GM12872 (cell line): ENCODE measurements at regions not wholly inside any gene's neighbourhood (a gene's known extent, or its start where the extent isn't known, plus 50 kb on each side); places are given as distances from the start of the nearest gene placed in this dataset.

Source experiments
- CTCF ChIP-seq: IDR thresholded peaks from 3 replicates; pipeline ENCODE4 v1.5.1; 2011; ENCODE audit warnings: low read depth, mild to moderate bottlenecking, low read length, moderate library complexity; ENCODE audit not compliant: insufficient read depth

GRCh38 chr22:49645257-49645656, 182.4 kb downstream of the BRD1 start:
- TF ChIP-seq CTCF: no peak

- no peak for TF ChIP-seq CTCF
Measured at GRCh38 chr22:49643998-49644397, 183.7 kb downstream of the BRD1 start.

DNA sequence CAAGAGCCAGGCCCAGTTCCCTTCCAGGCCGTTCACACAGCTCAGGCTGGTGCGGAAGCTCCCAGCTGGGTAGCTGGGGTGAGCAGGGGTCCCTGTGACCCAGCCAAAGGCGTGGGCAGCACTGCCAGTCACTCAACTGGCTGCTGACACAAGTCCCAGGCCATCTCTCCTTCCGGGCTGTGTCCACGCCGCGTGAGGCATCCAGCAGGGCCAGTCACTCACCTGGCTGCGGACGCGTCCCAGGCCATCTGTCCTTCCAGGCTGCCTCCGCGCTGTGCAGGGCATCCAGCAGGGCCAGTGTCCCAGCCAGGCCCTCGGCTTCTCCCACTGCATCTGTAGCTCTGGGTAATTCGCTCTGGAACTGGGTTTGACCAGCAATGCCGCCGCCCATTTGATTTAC, 184.2 kb downstream of the BRD1 start:
- no peak for TF ChIP-seq CTCF

DNA sequence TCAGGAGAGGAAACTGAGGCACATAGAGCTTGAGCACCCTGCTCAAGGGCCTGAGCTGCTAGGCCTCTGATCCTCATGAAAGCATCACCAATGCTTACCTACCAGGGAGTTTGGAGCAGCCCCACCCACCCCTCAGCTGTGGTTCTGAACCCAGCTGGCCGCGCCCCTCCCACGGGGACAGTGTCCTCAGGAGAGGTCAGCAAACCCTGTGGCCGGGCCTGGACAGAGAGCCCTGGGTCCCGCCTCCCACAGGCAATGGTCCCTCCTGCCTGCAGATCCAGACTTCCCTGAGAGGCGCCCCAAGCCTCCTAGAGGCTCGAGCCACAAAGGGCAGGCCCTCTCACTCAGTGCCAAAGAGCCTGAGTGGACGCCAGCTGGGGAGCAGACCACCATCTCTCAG, 184.9 kb downstream of the BRD1 start:
- TF ChIP-seq CTCF: no peak

GRCh38 chr22:49642331-49642730, 185.3 kb downstream of the BRD1 start:
- no peak for TF ChIP-seq CTCF

- no peak for TF ChIP-seq CTCF
Measured at GRCh38 chr22:49641770-49642313, 185.8 kb downstream of the BRD1 start.

GRCh38 chr22:49640366-49641095, 187.1 kb downstream of the BRD1 start:
- TF ChIP-seq CTCF: no peak
